ENCODE measurements at regions not wholly inside any gene's neighbourhood (a gene's known extent, or its start where the extent isn't known, plus 50 kb on each side); places are given as distances from the start of the nearest gene placed in this dataset.

DNA sequence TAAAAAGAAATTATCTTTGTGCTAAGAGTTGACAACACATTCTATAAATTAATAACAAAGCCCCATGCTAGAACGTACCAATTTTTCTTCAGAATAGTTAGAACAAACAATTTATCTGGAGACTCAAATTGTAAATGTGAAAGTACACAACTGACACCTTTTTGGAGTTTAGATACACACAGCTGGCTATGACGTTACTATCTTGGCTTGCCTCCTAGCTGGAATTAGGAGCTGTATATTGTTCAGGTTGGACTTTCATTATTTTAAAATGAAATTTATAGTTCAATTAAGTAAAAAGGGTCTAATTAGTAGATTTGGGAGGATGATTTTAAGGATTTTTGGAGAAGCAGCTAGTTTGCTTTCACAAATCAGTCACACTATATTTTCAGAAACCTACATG is 393.9 kb upstream of the RIOK2 start:
- TF ChIP-seq, protein P1, sequence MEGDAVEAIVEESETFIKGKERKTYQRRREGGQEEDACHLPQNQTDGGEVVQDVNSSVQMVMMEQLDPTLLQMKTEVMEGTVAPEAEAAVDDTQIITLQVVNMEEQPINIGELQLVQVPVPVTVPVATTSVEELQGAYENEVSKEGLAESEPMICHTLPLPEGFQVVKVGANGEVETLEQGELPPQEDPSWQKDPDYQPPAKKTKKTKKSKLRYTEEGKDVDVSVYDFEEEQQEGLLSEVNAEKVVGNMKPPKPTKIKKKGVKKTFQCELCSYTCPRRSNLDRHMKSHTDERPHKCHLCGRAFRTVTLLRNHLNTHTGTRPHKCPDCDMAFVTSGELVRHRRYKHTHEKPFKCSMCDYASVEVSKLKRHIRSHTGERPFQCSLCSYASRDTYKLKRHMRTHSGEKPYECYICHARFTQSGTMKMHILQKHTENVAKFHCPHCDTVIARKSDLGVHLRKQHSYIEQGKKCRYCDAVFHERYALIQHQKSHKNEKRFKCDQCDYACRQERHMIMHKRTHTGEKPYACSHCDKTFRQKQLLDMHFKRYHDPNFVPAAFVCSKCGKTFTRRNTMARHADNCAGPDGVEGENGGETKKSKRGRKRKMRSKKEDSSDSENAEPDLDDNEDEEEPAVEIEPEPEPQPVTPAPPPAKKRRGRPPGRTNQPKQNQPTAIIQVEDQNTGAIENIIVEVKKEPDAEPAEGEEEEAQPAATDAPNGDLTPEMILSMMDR (IDR thresholded peaks at IDR 0.05; ENCODE audit: low read length), result no peak
- no peak for TF ChIP-seq EZH2 (IDR thresholded peaks at IDR 0.05; ENCODE audit: borderline replicate concordance, low read length)

Measured in OCI-LY1 (cell line).